ENCODE measurements at regions not wholly inside any gene's neighbourhood (a gene's known extent, or its start where the extent isn't known, plus 50 kb on each side); places are given as distances from the start of the nearest gene placed in this dataset.
"Not testable (repeated sequence)": the region's sequence is repeated elsewhere in the genome, so short reads cannot be mapped to it uniquely, and the experiment has no call there.

GRCh38 chr12:67046062-67046461 is 223.1 kb upstream of the CAND1 start:
- no peak for DNase-seq

DNA sequence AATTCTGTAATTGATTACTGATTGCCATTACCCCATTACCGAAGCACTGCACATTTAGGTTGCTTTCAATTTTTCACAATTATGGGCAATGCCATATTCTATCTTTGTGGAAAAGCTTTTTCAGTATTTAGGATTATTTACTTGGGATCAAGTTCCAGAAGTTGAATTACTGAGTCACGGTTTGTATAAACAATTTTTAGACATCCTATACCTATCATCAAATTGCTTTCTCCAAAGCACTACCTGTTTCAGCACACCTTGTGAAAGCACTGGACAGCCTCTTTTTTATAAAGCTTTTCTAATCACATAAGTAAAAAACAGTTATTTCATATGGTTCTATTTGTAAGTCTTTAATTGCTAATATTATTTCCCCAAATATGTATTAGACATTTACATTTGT is 221.5 kb upstream of the CAND1 start:
- DNase-seq: no peak

DNA sequence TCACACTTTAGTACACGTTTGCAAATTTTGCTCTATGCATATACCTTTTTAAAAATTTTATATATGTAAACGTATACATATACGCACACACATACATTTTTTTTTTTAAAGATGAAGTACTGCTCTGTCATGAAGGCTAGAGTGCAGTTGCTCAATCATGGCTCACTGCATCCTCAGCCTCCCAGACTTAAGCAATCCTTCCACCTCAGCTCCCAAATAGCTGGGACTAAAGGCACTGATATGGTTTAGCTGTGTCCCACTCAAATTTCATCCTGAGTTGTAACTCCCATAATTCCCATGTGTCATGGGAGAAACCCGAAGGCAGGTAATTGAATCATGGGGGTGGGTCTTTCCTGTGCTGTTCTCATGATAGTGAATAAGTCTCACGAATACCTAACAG is 220.8 kb upstream of the CAND1 start:
- DNase-seq: no peak

DNA sequence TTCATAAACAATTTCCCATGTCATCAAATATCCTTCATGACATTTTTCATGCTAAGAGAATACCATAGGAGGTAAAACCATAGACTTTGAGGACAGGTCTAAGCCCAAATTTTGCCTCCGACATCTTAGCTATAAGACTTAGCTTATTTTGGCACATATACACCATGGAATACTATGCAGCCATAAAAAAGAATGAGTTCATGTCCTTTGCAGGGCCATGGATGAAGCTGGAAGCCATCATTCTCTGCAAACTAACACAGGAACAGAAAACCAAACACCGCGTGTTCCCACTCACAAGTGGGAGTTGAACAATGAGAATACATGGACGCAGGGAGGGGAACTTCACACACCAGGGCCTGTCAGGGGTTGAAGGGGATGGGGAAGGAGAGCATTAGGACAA is 220.0 kb upstream of the CAND1 start:
- DNase-seq: not testable (repeated sequence)

DNA sequence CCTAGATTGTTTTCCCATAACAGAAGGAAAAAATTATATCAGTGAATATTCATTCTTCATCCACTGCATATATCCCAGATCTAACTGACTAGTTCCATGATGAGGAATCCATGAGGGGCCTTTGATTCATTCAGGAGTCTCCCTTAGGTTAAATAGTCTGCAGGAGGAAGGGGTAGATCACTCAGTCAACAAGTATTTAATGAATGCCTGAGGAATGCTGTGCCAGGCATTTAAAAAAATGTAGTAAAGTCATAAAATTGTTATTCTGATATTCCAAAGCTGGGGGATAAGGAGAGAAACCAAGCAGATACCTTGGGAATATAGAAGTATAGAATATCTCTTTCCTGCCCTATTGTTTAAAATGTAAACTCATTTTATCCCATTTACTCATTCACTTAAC is 216.2 kb upstream of the CAND1 start:
- DNase-seq: no peak

DNA sequence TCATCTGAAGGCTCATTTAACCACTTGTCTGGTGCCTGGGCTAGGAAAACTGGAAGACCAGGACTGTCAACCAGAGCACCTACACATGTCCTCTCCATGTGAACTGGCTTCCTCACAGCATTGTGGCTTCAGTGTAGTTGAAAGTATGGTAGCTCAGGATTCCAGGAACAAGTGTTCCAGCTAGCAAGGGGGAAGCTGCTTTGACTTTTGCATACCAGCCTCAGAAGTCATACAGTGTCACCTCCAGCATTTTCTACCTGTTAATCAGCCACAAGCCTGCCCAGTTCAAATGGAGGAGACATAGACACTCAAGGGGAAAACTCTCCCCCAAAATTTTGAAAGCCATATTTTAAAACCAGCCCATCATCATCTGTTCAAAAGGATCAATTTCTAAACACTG is 212.8 kb upstream of the CAND1 start:
- no peak for DNase-seq

GRCh38 chr12:67057072-67057471 is 212.1 kb upstream of the CAND1 start:
- no peak for DNase-seq

DNA sequence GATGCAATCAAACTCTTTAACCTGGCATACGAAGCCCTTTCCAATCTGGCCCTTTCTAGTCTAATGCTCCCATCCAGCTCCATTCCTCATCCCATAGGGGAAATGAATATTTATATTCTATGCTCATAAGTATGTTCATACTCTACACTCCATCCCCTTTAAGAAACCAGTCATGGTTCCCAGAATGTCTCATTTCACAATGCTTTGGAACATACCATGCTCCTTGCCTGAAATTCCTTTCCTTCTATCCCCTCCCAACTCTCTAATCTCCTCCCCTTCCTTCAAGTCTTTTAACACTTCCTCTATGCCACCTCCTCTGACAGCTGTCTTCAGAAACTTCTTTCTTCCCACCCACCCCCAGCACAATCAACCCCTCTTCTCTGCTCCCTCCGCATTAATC is 207.0 kb upstream of the CAND1 start:
- DNase-seq: no peak

GRCh38 chr12:67067453-67068203 is 201.5 kb upstream of the CAND1 start:
- DNase-seq: no peak

GRCh38 chr12:67068204-67068731 is 200.9 kb upstream of the CAND1 start:
- DNase-seq: no peak

- DNase-seq: peak; percentile 29 to 47
These were observed 200.3 kb upstream of the CAND1 start for GRCh38 chr12:67068761-67069450.

DNA sequence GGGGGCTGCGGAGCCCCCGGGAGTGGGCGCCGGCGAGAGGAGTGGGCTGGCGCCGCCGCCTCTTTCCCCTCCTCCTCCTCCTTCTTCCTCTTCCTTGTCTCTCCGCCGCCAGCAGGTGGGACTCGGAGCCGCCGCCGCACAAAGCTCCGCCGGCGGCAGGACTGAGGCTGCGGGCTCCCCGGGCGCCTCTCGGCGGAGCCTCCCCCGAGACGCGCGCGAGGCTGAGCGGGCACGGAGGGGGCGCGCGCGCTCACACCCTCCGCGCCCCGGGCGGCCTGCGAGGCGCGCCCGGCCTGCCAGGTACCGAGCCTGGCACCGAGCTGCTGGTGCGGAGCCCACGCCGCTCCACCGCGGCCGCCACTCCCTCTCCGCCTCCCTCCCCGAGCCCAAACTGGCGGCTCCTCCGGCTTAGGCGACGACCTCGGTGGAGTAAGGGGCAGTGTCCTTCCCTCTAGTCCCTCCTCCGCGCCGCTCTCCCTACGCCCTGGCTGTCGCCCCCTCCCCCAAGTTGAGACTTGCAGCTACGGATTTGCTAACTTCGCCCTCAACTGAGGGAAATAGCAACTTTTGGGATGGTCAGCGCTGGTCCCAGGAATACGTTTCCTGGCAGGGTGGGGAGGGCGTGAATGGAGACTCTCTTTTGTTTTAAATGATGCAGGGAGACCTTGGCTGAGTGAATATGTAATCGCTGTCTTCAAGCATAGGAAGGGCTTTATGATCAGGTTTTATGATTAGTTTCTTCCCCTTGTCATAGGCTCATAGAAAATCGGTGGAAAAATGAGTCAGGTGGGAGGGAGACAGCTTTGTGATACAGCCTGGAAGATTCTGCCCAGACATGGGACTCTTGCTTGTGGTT is 199.5 kb upstream of the CAND1 start:
- DNase-seq: peak; percentile 27 to 43

GRCh38 chr12:67070307-67070600 is 198.9 kb upstream of the CAND1 start:
- DNase-seq: peak; percentile 13 to 32

DNA sequence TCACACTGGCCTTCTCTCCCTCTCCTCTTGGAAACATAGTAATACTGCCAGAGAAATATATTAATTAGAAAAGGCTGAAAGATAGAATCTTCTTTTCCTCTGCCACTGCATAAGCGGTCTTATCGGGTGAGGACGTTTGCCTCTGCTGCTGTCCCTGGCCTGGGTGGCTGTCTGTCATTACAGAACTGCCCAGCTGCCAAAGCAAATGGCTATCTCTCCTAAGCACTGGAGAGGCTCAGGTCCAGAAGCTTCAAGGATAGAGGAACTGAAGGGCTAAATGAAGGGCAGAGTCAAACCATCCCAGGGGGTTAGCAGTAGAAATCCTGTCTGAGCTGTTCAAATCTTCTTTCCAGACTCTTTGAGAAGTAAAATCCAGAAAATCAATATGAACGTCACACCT is 198.6 kb upstream of the CAND1 start:
- DNase-seq: no peak

GRCh38 chr12:67072281-67072680 is 196.9 kb upstream of the CAND1 start:
- DNase-seq: not testable (repeated sequence)

DNA sequence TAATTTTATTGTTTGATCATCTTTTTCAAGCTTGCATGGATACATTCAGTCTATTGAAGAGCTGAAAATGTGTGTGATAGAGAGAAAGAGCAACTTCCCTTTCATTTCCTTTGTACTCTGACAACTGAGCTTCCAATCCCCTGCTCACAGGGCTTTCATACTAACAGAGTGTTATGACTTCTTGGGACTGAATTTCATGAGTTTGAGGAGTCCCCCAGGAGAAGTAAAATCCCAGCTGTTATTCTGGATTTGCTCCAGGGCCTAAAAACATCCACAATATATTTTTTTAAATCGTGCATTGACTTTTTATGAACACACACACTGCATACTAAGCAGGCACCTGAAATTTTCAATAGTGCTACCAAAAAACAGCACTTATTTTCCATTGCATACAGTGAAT is 195.8 kb upstream of the CAND1 start:
- DNase-seq: no peak

- DNase-seq: no peak
These were observed 195.1 kb upstream of the CAND1 start for GRCh38 chr12:67074072-67074471.

DNA sequence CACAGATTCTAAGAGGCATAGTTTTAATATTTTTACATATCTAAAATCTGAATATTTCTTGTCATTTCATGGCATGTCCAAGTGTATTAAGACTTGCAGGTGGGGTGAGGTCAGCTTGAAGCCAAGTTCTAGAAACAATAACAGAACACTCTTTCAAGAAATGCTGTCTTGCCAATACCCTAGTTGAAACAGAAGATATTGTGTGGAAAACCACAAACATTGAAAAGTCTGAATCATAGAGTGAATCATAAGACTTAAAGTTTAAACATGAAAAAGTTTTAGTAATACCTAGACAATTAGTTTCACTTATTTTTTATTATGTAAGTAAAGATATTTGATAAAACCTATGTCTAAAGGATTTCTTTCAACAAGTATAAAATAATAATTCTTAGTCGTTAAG is 191.5 kb upstream of the CAND1 start:
- no peak for DNase-seq

GRCh38 chr12:67078957-67079356 is 190.2 kb upstream of the CAND1 start:
- DNase-seq: no peak

GRCh38 chr12:67080637-67081036 is 188.5 kb upstream of the CAND1 start:
- DNase-seq: no peak

GRCh38 chr12:67082221-67082620 is 186.9 kb upstream of the CAND1 start:
- no peak for DNase-seq

DNA sequence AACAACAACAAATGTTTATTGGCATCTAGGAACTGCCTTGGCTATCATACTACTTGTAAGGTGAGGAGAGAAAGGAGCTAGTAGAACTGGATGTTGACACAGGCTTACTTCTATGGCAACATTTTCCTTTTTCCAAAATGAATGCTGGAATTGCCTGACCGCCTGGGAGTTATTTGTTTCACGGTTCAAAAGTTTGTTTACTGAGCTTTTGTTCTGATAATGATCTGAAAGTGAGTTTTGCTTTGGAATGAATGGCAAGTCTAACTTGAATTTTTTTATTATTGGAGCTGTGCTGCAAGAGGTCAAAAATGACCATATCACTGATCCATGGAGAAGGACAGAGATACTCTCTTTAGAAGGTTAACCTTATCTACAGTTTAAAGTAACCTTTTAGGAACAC is 183.5 kb upstream of the CAND1 start:
- DNase-seq: no peak

- DNase-seq: no peak
These were observed 183.0 kb upstream of the CAND1 start for GRCh38 chr12:67086116-67086515.

All from activated CD4-positive, alpha-beta T cell treated with anti-CD3 and anti-CD28 coated beads for 4 hours (primary cell).